Rectal smooth muscle tissue (tissue), 1 donor: ENCODE measurements at regions not wholly inside any gene's neighbourhood (a gene's known extent, or its start where the extent isn't known, plus 50 kb on each side); places are given as distances from the start of the nearest gene placed in this dataset.

ENCODE experiments used
- H3K27ac ChIP-seq: one replicate; pipeline ENCODE4 v1.7.0; 2013; ENCODE audit warnings: low read depth, low read length, inconsistent platforms
- H3K27me3 ChIP-seq: one replicate; pipeline ENCODE4 v1.7.0; 2013; ENCODE audit warnings: low read length; ENCODE audit not compliant: control insufficient read depth, insufficient read depth
- H3K36me3 ChIP-seq: one replicate; pipeline ENCODE4 v1.7.0; 2013; ENCODE audit warnings: low read length; ENCODE audit not compliant: control insufficient read depth, insufficient read depth
- H3K4me1 ChIP-seq: one replicate; pipeline ENCODE4 v1.7.0; 2013; ENCODE audit warnings: low read length; ENCODE audit not compliant: control insufficient read depth, insufficient read depth
- H3K4me3 ChIP-seq: one replicate; pipeline ENCODE4 v1.7.0; 2013; ENCODE audit warnings: low read length
- H3K9ac ChIP-seq: one replicate; pipeline ENCODE4 v1.7.0; 2013; ENCODE audit warnings: low read length

GRCh38 chr2:199612509-199613130 lies 154.9 kb upstream of the SATB2 start:
- H3K27ac ChIP-seq, result no peak overlapping the region
- no peaks in the 10 kb centered on the region for H3K4me1 ChIP-seq
- H3K36me3 ChIP-seq, result no peaks in the 10 kb centered on the region
- no peak overlapping the region for H3K4me3 ChIP-seq
- no peak overlapping the region for H3K9ac ChIP-seq
- no peaks in the 10 kb centered on the region for H3K27me3 ChIP-seq

GRCh38 chr2:199607914-199608313 lies 150.2 kb upstream of the SATB2 start:
- no peak overlapping the region for H3K9ac ChIP-seq
- H3K4me3 ChIP-seq, result no peak overlapping the region
- no peaks in the 10 kb centered on the region for H3K27me3 ChIP-seq
- no peak overlapping the region for H3K27ac ChIP-seq
- no peaks in the 10 kb centered on the region for H3K4me1 ChIP-seq
- H3K36me3 ChIP-seq, result no peaks in the 10 kb centered on the region

- H3K9ac ChIP-seq, result no peak overlapping the region
- no peaks in the 10 kb centered on the region for H3K27me3 ChIP-seq
- H3K4me1 ChIP-seq, result no peaks in the 10 kb centered on the region
- H3K4me3 ChIP-seq, result no peak overlapping the region
- no peak overlapping the region for H3K27ac ChIP-seq
- H3K36me3 ChIP-seq, result no peaks in the 10 kb centered on the region
Measured at GRCh38 chr2:199606193-199606780, 148.5 kb upstream of the SATB2 start.

GRCh38 chr2:199603721-199604291 lies 146.1 kb upstream of the SATB2 start:
- no peak overlapping the region for H3K9ac ChIP-seq
- peak overlapping the region; percentile 22 for H3K27ac ChIP-seq
- H3K36me3 ChIP-seq, result no peaks in the 10 kb centered on the region
- no peak overlapping the region for H3K4me3 ChIP-seq
- no peaks in the 10 kb centered on the region for H3K27me3 ChIP-seq
- no peaks in the 10 kb centered on the region for H3K4me1 ChIP-seq

GRCh38 chr2:199602896-199603717 lies 145.4 kb upstream of the SATB2 start:
- H3K4me3 ChIP-seq, result no peak overlapping the region
- H3K27ac ChIP-seq, result no peak overlapping the region
- H3K9ac ChIP-seq, result no peak overlapping the region
- no peaks in the 10 kb centered on the region for H3K36me3 ChIP-seq
- H3K4me1 ChIP-seq, result no peaks in the 10 kb centered on the region
- H3K27me3 ChIP-seq, result no peaks in the 10 kb centered on the region

GRCh38 chr2:199602271-199602895 lies 144.6 kb upstream of the SATB2 start:
- no peak overlapping the region for H3K9ac ChIP-seq
- no peak overlapping the region for H3K4me3 ChIP-seq
- H3K36me3 ChIP-seq, result no peaks in the 10 kb centered on the region
- no peaks in the 10 kb centered on the region for H3K4me1 ChIP-seq
- no peaks in the 10 kb centered on the region for H3K27me3 ChIP-seq
- no peak overlapping the region for H3K27ac ChIP-seq

- Histone ChIP-seq H3K27me3 (no peaks in the 10 kb centered on the region), H3K27ac (no peak overlapping the region), H3K4me1 (no peaks in the 10 kb centered on the region), H3K36me3 (no peaks in the 10 kb centered on the region), H3K4me3 (no peak overlapping the region), H3K9ac (no peak overlapping the region)
Measured at GRCh38 chr2:199596549-199596948, 138.8 kb upstream of the SATB2 start.

GRCh38 chr2:199594443-199594842 lies 136.7 kb upstream of the SATB2 start:
- no peaks in the 10 kb centered on the region for H3K4me1 ChIP-seq
- H3K4me3 ChIP-seq, result no peak overlapping the region
- H3K27me3 ChIP-seq, result no peaks in the 10 kb centered on the region
- no peak overlapping the region for H3K27ac ChIP-seq
- H3K9ac ChIP-seq, result no peak overlapping the region
- H3K36me3 ChIP-seq, result no peaks in the 10 kb centered on the region

GRCh38 chr2:199591826-199592225 lies 134.1 kb upstream of the SATB2 start:
- Histone ChIP-seq H3K9ac (no peak overlapping the region), H3K36me3 (no peaks in the 10 kb centered on the region), H3K27me3 (no peaks in the 10 kb centered on the region), H3K27ac (no peak overlapping the region), H3K4me3 (no peak overlapping the region), H3K4me1 (no peaks in the 10 kb centered on the region)

- no peaks in the 10 kb centered on the region for H3K4me1 ChIP-seq
- H3K27me3 ChIP-seq, result no peaks in the 10 kb centered on the region
- H3K27ac ChIP-seq, result no peak overlapping the region
- no peak overlapping the region for H3K4me3 ChIP-seq
- H3K9ac ChIP-seq, result no peak overlapping the region
- H3K36me3 ChIP-seq, result no peaks in the 10 kb centered on the region
Measured at GRCh38 chr2:199590321-199591203, 132.8 kb upstream of the SATB2 start.

GRCh38 chr2:199589306-199589705 lies 131.6 kb upstream of the SATB2 start:
- Histone ChIP-seq H3K4me3 (no peak overlapping the region), H3K27ac (no peak overlapping the region), H3K27me3 (no peaks in the 10 kb centered on the region), H3K4me1 (no peaks in the 10 kb centered on the region), H3K9ac (no peak overlapping the region), H3K36me3 (no peaks in the 10 kb centered on the region)
